SU-DHL-6 (cell line): ENCODE measurements at regions not wholly inside any gene's neighbourhood (a gene's known extent, or its start where the extent isn't known, plus 50 kb on each side); places are given as distances from the start of the nearest gene placed in this dataset.

Source experiments
- CTCF ChIP-seq: fragments of 200-600 bp; sonication (generic); IDR thresholded peaks from one replicate; pipeline ENCODE4 v1.5.1; 2017; ENCODE audit warnings: antibody characterized with exemption, mild to moderate bottlenecking, low read length, moderate library complexity; ENCODE audit not compliant: insufficient read depth, poor library complexity, severe bottlenecking
- EZH2phosphoT487 ChIP-seq: fragments of 200-600 bp; sonication (generic), shearing (Covaris generic); conservative IDR thresholded peaks from 2 replicates; pipeline ENCODE4 v1.6.1; 2018; ENCODE audit warnings: mild to moderate bottlenecking, antibody characterized with exemption, low read length, moderate library complexity, mixed read lengths

GRCh38 chr12:5101686-5102085 lies 58.0 kb downstream of the KCNA5 start:
- TF ChIP-seq CTCF = no peak
- no peak for TF ChIP-seq EZH2phosphoT487
